Mesenchymal stem cell (in vitro differentiated cells and primary cell): ENCODE measurements at regions not wholly inside any gene's neighbourhood (a gene's known extent, or its start where the extent isn't known, plus 50 kb on each side); places are given as distances from the start of the nearest gene placed in this dataset.
A peak's percentile ranks its signal among the peaks of the same experiment; 100 is the strongest.

Experiments used
- DNase-seq: peaks from one replicate; pipeline ENCODE4 v3.0.0-alpha.2; 2013
- H2AFZ ChIP-seq: one replicate; pipeline ENCODE4 v1.6.1; 2013; ENCODE audit warnings: low read depth, mild to moderate bottlenecking, control low read depth, inconsistent platforms, low read length, moderate library complexity
- H2AK5ac ChIP-seq: 2 replicates; pipeline ENCODE4 v1.6.1; 2013; ENCODE audit warnings: low read length, moderate library complexity, mild to moderate bottlenecking, inconsistent platforms; ENCODE audit not compliant: severe bottlenecking
- H2BK120ac ChIP-seq: one replicate; pipeline ENCODE4 v1.6.1; 2013; ENCODE audit warnings: low read depth, mild to moderate bottlenecking, inconsistent platforms, low read length, moderate library complexity
- H2BK12ac ChIP-seq, 2 experiments: one replicate each; pipeline ENCODE4 v1.6.1; 2013; ENCODE audit warnings: inconsistent platforms in 2 of 2, low read length in 2 of 2, mild to moderate bottlenecking in 2 of 2, moderate library complexity in 2 of 2, control low read depth in 1 of 2
- H2BK15ac ChIP-seq: one replicate; pipeline ENCODE4 v1.6.1; 2013; ENCODE audit warnings: mild to moderate bottlenecking, low read depth, inconsistent platforms; ENCODE audit not compliant: poor library complexity, severe bottlenecking
- H2BK5ac ChIP-seq: 2 replicates; pipeline ENCODE4 v1.6.1; 2013; ENCODE audit warnings: low read depth, mild to moderate bottlenecking, low read length, control low read depth, inconsistent platforms; ENCODE audit not compliant: poor library complexity, severe bottlenecking
- H3K14ac ChIP-seq, 2 experiments: one replicate each; pipeline ENCODE4 v1.6.1; 2013; ENCODE audit warnings: inconsistent platforms in 2 of 2, low read length in 2 of 2, control low read depth in 1 of 2, mild to moderate bottlenecking in 1 of 2, moderate library complexity in 1 of 2
- H3K18ac ChIP-seq, 2 experiments: one replicate each; pipeline ENCODE4 v1.6.1; 2013; ENCODE audit warnings: inconsistent platforms in 2 of 2, low read length in 2 of 2, control low read depth in 1 of 2, low read depth in 1 of 2, mild to moderate bottlenecking in 1 of 2
- H3K23ac ChIP-seq, 2 experiments: one replicate each; pipeline ENCODE4 v1.6.1; 2013; ENCODE audit warnings: inconsistent platforms in 2 of 2, low read length in 2 of 2, mild to moderate bottlenecking in 2 of 2, moderate library complexity in 2 of 2, control low read depth in 1 of 2
- H3K27ac ChIP-seq: 2 replicates; pipeline ENCODE4 v1.5.1; 2013; ENCODE audit warnings: mild to moderate bottlenecking, moderate library complexity, low read length, control low read depth, inconsistent platforms; ENCODE audit not compliant: poor library complexity, severe bottlenecking
- H3K27me3 ChIP-seq, 2 experiments: 2 replicates each; pipeline versions ENCODE4 v1.6.1 to v1.7.0; 2013; ENCODE audit warnings: low read length in 2 of 2, mild to moderate bottlenecking in 2 of 2, moderate library complexity in 2 of 2, control low read depth in 1 of 2, inconsistent platforms in 1 of 2; ENCODE audit not compliant: control insufficient read depth in 1 of 2, insufficient read depth in 1 of 2
- H3K36me3 ChIP-seq, 2 experiments: 2 replicates each; pipeline versions ENCODE4 v1.6.1 to v1.7.0; 2013; ENCODE audit warnings: low read length in 2 of 2, control low read depth in 1 of 2, inconsistent platforms in 1 of 2, low read depth in 1 of 2, mild to moderate bottlenecking in 1 of 2; ENCODE audit not compliant: insufficient read depth in 2 of 2, control insufficient read depth in 1 of 2
- H3K4ac ChIP-seq, 2 experiments: one replicate each; pipeline ENCODE4 v1.6.1; 2013; ENCODE audit warnings: inconsistent platforms in 2 of 2, low read length in 2 of 2, mild to moderate bottlenecking in 2 of 2, moderate library complexity in 2 of 2, control low read depth in 1 of 2, low read depth in 1 of 2
- H3K4me1 ChIP-seq: 2 replicates; pipeline ENCODE4 v1.6.1; 2013; ENCODE audit warnings: low read depth, low read length, control low read depth; ENCODE audit not compliant: control insufficient read depth, insufficient read depth
- H3K4me2 ChIP-seq: 2 replicates; pipeline ENCODE4 v1.6.1; 2013; ENCODE audit warnings: low read length, mild to moderate bottlenecking, inconsistent platforms; ENCODE audit not compliant: poor library complexity, severe bottlenecking
- H3K4me3 ChIP-seq, 2 experiments: 2 replicates each; pipeline versions ENCODE4 v1.5.1 to v1.7.0; 2013; ENCODE audit warnings: low read length in 2 of 2, mild to moderate bottlenecking in 2 of 2, control low read depth in 1 of 2, low read depth in 1 of 2; ENCODE audit not compliant: insufficient read depth in 1 of 2
- H3K79me1 ChIP-seq: replicated peaks from 2 replicates; pipeline ENCODE4 v1.6.1; 2013; ENCODE audit warnings: mild to moderate bottlenecking, control low read depth, low read length, inconsistent platforms; ENCODE audit not compliant: poor library complexity, severe bottlenecking
- H3K9ac ChIP-seq: 2 replicates; pipeline ENCODE4 v1.7.0; 2013; ENCODE audit warnings: mild to moderate bottlenecking, low read length, moderate library complexity
- H3K9me3 ChIP-seq: 2 replicates; pipeline ENCODE4 v1.7.0; 2013; ENCODE audit warnings: mild to moderate bottlenecking, low read length; ENCODE audit not compliant: control insufficient read depth
- H4K8ac ChIP-seq: one replicate; pipeline ENCODE4 v1.6.1; 2013; ENCODE audit warnings: inconsistent platforms, mild to moderate bottlenecking, low read length, moderate library complexity
- H4K91ac ChIP-seq: one replicate; pipeline ENCODE4 v1.6.1; 2013; ENCODE audit warnings: mild to moderate bottlenecking, low read length, inconsistent platforms
- WGBS: methylation state at CpG from one replicate; pipeline ENCODE4 v1.1.7; 2013; ENCODE audit warnings: mixed read lengths; 5-methylcytosine and 5-hydroxymethylcytosine counted together

DNA sequence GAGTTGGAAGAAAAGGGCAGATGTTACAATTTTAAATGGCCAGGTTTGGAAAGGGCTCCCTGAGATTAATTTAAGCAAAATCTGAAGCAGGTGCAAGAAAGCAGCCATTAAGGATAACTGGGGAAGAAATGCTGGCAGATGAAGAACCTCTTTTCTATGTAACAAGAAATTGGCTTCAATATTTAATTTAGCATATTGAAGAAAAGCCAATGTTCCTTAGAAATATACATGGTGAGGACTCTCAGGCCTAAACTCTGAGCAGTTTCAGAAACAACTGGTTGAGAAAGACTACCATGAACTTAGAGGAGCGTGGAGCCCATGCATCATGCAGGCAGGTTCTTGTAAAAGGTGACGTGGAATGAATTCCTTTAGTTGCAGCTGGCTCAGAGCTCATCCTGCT is 152.8 kb downstream of the LRIG3 start:
- Histone ChIP-seq H3K27me3 (no peaks in the 10 kb centered on the region), H2BK120ac (no peak overlapping the region), H3K4me2 (no peak overlapping the region), H3K23ac (no peak overlapping the region), H2AK5ac (no peak overlapping the region), H3K18ac (no peak overlapping the region), H3K9ac (no peak overlapping the region), H3K27ac (no peak overlapping the region), H3K9me3 (peaks cover 8% of the 10 kb centered on the region), H3K4me1 (peaks cover 3% of the 10 kb centered on the region), H4K91ac (no peak overlapping the region), H3K4me3 (no peak overlapping the region), H3K4ac (no peak overlapping the region), H2BK15ac (no peak overlapping the region), H2BK12ac (no peak overlapping the region), H3K14ac (no peak overlapping the region), H4K8ac (no peak overlapping the region), H2AFZ (no peak overlapping the region), H2BK5ac (no peak overlapping the region), H3K79me1 (no peaks in the 10 kb centered on the region), H3K36me3 (no peaks in the 10 kb centered on the region)
- WGBS, result 89% methylated on average over 2 of the region's 2 CpGs
- no peak for DNase-seq

DNA sequence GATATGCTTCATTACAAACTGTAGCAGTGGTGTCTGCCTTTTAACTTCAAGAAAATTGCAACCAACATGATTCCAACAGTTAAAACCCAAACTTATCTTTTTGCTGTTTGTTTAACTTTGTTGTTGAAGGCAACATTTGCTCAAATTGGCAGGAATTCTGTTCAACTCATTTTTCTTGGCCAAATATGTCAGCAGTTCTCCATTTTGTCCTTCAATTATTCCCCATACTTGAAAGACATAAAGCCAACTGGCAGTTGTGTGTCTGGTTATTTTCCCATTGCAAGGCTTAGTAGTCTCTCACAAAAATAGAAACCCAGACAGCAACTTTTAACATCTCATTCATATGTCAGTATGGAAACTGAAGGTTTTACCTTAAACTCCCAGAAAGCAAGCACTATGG is 146.3 kb downstream of the LRIG3 start:
- Histone ChIP-seq H3K4me2 (no peak overlapping the region), H2BK12ac (no peak overlapping the region), H3K27ac (no peak overlapping the region), H4K8ac (no peak overlapping the region), H2AFZ (no peak overlapping the region), H3K4ac (no peak overlapping the region), H3K9ac (no peak overlapping the region), H4K91ac (no peak overlapping the region), H3K4me3 (no peak overlapping the region), H3K23ac (no peak overlapping the region), H3K27me3 (no peaks in the 10 kb centered on the region), H2BK15ac (no peak overlapping the region), H2BK120ac (no peak overlapping the region), H3K14ac (no peak overlapping the region), H2AK5ac (no peak overlapping the region), H3K36me3 (no peaks in the 10 kb centered on the region), H3K4me1 (no peaks in the 10 kb centered on the region), H3K9me3 (peaks cover 3% of the 10 kb centered on the region), H2BK5ac (no peak overlapping the region), H3K79me1 (no peaks in the 10 kb centered on the region), H3K18ac (no peak overlapping the region)
- no peak for DNase-seq

DNA sequence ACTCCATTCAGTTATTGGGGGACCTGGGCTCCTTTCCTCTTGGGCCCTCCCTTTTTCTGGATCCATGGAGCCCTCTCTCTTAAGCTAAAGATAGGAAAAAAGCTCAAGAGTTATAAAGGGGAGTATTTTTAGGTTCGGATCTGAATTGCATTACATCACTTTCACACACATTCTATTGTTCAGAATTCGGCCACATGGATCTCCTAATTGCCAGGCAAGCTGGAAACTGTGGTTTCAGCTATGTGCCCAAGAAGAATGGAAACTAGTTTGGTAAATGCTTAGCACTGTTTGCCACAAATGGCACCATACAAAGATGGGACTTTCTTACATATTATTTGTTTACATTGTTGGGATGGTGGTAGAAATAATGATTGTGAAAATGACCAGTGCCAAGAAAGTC is 145.6 kb downstream of the LRIG3 start:
- Histone ChIP-seq H3K4ac (no peak overlapping the region), H2BK15ac (no peak overlapping the region), H3K18ac (peak overlapping the region in 1 of 2 experiments; percentile 8), H2AK5ac (no peak overlapping the region), H3K27ac (no peak overlapping the region), H4K91ac (no peak overlapping the region), H3K9ac (no peak overlapping the region), H3K27me3 (no peaks in the 10 kb centered on the region), H3K4me1 (no peaks in the 10 kb centered on the region), H3K23ac (no peak overlapping the region), H3K9me3 (no peaks in the 10 kb centered on the region), H4K8ac (no peak overlapping the region), H3K79me1 (no peaks in the 10 kb centered on the region), H2BK12ac (no peak overlapping the region), H3K4me3 (no peak overlapping the region), H2AFZ (no peak overlapping the region), H2BK120ac (no peak overlapping the region), H2BK5ac (no peak overlapping the region), H3K36me3 (no peaks in the 10 kb centered on the region), H3K4me2 (no peak overlapping the region), H3K14ac (no peak overlapping the region)
- WGBS, result 100% methylated on average over 1 of the region's 2 CpGs
- no peak for DNase-seq

DNA sequence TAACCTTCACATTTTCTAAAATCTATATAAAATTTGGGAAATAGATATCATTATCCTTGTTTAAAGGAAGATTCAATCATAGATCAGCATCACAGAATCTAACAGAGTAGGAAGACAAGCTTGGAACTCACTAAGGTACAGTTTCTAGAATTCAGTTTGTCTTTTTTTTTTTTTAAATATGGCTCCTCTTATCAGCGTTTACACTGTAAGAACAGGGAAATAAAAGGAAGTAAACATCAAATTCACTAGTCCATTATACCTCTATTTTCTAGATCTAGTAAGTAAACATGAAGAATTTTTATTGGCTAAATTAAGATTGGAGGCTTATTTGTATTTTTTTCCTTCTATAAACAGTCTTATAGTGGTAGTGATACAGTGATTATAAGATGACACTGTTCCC is 144.9 kb downstream of the LRIG3 start:
- Histone ChIP-seq H3K79me1 (no peaks in the 10 kb centered on the region), H2BK5ac (no peak overlapping the region), H2BK120ac (no peak overlapping the region), H3K18ac (no peak overlapping the region), H3K4ac (no peak overlapping the region), H4K91ac (no peak overlapping the region), H3K9ac (no peak overlapping the region), H3K9me3 (no peaks in the 10 kb centered on the region), H3K4me1 (no peaks in the 10 kb centered on the region), H2AFZ (no peak overlapping the region), H3K27ac (no peak overlapping the region), H2BK15ac (no peak overlapping the region), H3K23ac (no peak overlapping the region), H3K36me3 (no peaks in the 10 kb centered on the region), H3K27me3 (no peaks in the 10 kb centered on the region), H3K14ac (no peak overlapping the region), H2BK12ac (no peak overlapping the region), H3K4me3 (no peak overlapping the region), H4K8ac (no peak overlapping the region), H3K4me2 (no peak overlapping the region), H2AK5ac (no peak overlapping the region)
- WGBS, result no CpG with 5 or more reads among the region's 1 CpG
- no peak for DNase-seq
